GM12872 (cell line): ENCODE measurements at regions not wholly inside any gene's neighbourhood (a gene's known extent, or its start where the extent isn't known, plus 50 kb on each side); places are given as distances from the start of the nearest gene placed in this dataset.

Experiments
- CTCF ChIP-seq: IDR thresholded peaks from 3 replicates; pipeline ENCODE4 v1.5.1; 2011; ENCODE audit warnings: low read depth, mild to moderate bottlenecking, low read length, moderate library complexity; ENCODE audit not compliant: insufficient read depth

GRCh38 chr6:112920994-112921393, 573.9 kb downstream of the RFPL4B start:
- no peak for TF ChIP-seq CTCF

- no peak for TF ChIP-seq CTCF
Observed at GRCh38 chr6:112923940-112924587, 576.9 kb downstream of the RFPL4B start.

DNA sequence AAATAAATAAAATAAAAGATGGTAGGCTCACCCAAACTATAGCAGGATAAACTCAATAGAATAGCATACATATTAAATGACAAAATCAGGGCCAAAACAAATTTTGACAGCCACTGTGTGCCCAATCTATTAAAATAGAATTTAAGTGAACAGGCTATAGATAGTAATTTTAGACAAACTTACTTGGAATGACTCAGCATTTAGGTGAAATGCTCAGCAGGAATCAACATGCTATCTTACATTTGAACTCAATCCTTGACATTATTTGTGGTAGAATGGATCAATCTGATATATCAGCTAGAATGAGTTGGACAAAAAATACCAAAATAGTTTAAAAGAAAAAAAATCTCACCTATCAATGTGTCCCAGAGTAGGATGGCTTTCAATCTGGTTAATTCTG, 578.6 kb downstream of the RFPL4B start:
- no peak for TF ChIP-seq CTCF

GRCh38 chr6:112927641-112928320, 580.7 kb downstream of the RFPL4B start:
- TF ChIP-seq CTCF = no peak

GRCh38 chr6:112929641-112930040, 582.5 kb downstream of the RFPL4B start:
- TF ChIP-seq CTCF = no peak

- no peak for TF ChIP-seq CTCF
Observed at GRCh38 chr6:112931832-112932231, 584.7 kb downstream of the RFPL4B start.

DNA sequence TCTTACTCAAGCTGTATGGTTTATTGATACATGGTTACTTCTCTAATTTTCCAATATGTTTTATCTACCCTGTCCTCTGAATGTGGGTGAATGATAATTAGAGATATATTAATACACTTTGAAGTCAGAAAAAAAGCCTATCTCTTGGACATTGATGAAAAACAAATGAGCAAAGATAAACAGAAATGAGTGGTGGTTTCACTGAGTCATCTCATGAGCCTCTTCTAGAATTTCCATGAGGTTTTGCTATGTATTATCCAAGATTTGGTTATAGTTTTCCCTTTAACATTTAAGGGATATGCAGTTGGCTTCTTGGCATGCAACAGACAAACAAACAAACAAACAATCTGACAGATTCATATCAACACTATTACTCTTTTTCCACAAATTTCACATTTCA, 586.8 kb downstream of the RFPL4B start:
- TF ChIP-seq CTCF = no peak
